ENCODE measurements at regions not wholly inside any gene's neighbourhood (a gene's known extent, or its start where the extent isn't known, plus 50 kb on each side); places are given as distances from the start of the nearest gene placed in this dataset.
"Not testable (repeated sequence)": the region's sequence is repeated elsewhere in the genome, so short reads cannot be mapped to it uniquely, and the experiment has no call there.

- no peak for DNase-seq
Measured at GRCh38 chr9:90176901-90177300, 465.7 kb downstream of the DIRAS2 start.

- no peak for DNase-seq
Measured at GRCh38 chr9:90180381-90180780, 462.2 kb downstream of the DIRAS2 start.

DNA sequence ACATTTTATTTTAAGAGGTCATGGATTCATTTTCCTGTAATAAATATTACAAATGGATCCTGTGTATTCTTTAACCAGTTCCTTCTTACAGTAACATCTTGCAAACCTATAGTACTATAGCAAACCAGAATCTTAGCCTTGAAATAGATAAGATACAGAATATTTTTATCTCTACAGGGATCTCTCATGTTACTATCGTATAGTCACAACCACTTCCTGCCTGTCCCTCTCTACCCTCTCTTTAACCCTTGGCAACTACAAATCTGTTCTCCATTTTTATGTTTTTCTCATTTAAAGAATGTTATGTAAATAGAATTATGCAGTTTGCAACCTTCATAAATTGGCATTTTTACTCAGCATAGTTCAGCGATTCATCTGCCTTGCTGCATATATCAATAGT, 454.0 kb downstream of the DIRAS2 start:
- no peak for DNase-seq

GRCh38 chr9:90189306-90189705, 453.3 kb downstream of the DIRAS2 start:
- no peak for DNase-seq

- DNase-seq, result not testable (repeated sequence)
Measured at GRCh38 chr9:90192465-90192864, 450.2 kb downstream of the DIRAS2 start.

- DNase-seq, result no peak
Measured at GRCh38 chr9:90198956-90199355, 443.7 kb downstream of the DIRAS2 start.

DNA sequence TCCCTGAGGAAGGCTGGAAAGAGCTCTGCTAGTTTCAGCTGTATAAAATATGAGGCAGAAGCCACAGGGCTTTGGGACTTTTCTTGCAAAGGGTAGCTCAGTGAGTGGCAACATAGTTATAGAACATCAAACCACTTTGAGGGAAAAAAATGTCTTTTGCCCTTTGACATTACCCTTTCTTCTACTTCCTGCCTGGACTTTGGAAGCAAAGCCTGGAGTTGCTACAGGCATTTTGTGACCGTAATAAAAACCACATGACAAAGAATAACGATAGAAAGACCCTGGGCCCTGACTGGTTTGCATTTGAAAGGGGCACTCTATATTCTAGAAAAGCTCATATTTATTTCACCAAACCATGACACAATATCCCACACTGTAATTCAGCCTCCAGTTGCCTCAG, 440.9 kb downstream of the DIRAS2 start:
- DNase-seq, result no peak

DNA sequence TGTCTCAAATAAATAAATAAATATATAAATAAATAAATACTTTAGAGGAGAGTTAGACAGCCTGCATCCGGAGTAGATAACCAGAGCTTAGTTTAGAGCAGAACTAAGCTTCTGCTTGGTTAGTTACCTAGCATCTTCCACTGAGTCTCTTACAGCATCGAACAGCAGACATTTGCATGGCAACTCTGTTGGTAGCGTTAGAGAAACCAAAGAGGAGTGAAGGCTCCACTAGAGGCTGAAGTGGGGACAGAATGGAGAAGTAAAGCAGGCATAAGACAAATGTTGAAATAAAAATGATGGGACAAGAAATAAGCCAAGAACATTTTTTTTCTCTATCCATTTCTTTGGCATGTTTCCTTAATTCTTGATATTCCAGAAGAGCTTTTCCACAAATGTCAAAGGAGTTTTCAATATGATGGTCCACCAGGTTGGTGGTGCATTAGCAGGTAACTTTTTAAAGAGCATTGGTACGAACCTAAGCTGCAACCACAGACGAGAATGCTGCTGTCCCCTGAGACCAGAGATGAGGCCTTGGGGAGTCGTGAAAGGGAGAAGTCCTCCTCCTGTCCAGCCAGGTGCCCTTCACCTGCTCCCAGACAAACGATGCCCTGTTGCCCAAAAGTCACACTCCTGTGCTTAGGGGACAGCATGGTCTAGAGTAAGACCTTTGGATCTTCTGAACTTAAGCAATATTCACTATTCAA, 438.3 kb downstream of the DIRAS2 start:
- DNase-seq, result no peak

DNA sequence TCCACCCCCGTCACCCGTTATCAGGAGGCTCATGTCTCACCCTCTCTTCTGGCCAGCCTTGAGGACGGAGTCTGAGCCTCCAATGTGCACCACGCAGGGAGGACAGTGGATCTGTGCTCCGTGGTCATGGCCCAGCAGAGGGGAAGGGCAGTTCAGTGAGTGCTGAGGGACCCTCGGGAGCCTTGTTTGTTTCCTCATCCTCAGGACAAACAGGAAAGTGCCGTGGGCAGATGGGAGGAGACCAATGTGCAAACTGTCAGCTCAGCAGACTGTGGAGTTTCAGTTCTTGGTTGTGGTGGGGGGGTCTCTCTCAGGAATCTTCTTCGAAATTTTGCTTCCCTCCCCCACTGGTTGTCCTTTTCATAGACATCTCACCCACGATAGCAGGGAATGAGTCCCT, 429.6 kb downstream of the DIRAS2 start:
- not testable (repeated sequence) for DNase-seq

GRCh38 chr9:90219548-90220118, 423.0 kb downstream of the DIRAS2 start:
- no peak for DNase-seq

DNA sequence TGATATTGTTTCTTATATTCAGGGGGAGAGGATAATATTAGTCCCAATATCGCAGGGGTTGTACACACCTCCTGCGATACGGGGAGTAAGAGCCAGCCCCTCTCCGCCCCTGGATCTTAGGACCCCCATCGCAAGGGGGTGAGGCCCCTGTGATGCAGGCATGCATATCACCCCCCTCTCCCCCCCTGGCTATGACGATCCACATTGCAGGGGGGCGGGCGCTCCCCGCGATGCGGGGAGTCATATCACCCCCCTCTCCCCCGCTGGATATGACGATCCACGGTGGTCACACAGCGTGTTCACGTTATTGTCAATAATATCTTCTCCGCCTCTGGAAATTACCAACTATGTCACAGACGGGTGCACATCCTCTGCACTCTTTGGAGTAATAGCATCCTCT, 420.7 kb downstream of the DIRAS2 start:
- DNase-seq, result not testable (repeated sequence)

DNA sequence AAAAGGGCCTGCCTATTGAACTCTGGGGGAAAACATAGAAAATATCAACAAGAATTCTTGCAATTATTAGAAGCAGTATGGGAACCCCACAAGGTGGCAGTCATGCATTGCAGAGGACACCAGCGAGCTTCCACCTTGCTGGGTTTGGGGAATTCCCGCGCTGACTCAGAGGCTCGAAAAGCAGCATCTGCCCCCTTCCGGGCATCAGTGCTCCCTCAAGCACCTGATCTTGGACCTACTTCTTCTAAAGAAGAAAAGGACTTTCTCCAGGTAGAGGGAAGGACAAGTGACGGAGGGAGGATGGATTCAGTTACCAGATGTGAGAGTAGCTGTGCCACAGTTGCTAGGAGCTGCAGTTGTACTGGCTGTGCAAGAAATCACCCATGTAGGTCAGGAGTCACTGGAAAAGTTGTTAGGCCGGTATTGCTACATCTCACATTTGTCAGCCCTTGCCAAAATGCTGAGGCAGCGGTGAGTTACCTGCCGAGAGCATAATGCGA, 415.7 kb downstream of the DIRAS2 start:
- DNase-seq, result peak; percentile 1

DNA sequence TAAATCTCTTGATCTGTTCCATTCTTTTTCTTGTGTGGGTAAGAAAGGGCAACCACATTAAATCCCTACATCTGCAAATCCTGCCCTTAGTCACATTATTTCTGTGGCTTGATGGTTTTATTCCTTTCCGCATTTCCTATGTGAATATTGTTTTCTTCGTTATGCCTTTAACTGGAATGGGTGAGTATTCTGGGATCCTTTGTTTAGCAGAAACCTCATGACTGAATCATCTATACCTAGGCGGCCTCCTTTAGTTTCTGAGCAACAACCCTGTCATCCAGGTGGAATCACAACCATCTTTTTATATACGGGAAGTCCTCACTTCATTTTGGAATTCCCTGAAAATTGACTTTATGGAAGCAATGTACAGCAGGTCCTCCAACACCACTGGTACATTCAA, 409.5 kb downstream of the DIRAS2 start:
- DNase-seq, result not testable (repeated sequence)

- DNase-seq, result no peak
Measured at GRCh38 chr9:90240541-90240940, 402.1 kb downstream of the DIRAS2 start.

DNA sequence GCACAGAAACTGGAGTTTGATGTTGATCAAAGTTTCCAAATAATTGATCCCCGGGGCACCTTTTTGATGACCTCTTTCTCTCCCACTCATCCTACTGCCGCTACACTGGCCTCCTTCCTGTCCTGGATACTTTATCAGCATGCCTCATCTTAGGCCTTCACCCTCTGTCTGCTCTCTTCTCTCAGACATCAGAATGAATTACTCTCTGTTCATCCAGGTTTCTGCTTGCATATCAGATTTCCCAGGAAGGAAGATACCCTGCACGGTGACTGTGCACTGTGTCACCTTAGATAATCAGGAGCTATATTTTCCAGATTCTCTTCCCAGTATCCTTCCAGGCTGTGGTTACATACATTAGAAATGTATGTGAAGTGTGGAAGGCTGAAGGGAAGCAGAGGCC, 397.0 kb downstream of the DIRAS2 start:
- DNase-seq, result no peak

DNA sequence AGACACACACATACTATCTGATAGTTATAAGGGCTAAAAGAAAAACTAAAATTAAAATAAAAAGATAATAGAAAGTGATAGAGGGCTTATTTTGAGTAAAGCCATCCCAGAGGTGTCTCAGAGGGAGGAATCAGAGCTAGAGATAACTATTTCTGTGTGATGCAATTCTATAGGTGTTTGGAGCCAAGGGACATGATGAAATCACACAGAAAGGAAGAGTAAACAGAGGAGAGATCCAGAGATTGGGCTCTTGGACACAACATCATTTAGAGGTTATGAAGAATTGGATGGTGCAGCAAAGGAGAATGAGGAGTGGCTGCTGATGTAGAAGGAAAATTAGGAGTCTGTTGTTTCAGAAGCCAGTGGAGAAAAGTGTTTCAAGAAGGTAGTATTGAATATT, 393.5 kb downstream of the DIRAS2 start:
- DNase-seq, result no peak

GRCh38 chr9:90251316-90251715, 391.3 kb downstream of the DIRAS2 start:
- DNase-seq, result no peak

DNA sequence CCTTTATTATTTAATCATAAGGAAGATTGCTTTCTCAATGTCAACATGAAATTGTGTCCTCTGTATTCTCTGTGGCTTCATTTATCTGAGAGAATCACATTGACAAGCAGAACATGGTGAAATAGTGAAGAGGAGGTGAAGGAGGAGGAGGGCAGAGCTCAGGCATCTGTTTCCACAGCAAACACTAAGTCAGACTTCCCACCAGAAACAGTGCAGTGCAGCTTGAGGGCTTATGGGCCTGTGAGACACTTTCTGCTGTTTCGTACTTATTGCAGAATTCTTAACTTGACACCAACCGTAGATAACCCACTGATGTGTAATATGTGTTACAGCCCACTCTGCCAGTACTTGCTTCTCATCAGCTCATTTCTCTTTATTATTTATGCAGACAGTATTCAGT, 386.3 kb downstream of the DIRAS2 start:
- no peak for DNase-seq

DNA sequence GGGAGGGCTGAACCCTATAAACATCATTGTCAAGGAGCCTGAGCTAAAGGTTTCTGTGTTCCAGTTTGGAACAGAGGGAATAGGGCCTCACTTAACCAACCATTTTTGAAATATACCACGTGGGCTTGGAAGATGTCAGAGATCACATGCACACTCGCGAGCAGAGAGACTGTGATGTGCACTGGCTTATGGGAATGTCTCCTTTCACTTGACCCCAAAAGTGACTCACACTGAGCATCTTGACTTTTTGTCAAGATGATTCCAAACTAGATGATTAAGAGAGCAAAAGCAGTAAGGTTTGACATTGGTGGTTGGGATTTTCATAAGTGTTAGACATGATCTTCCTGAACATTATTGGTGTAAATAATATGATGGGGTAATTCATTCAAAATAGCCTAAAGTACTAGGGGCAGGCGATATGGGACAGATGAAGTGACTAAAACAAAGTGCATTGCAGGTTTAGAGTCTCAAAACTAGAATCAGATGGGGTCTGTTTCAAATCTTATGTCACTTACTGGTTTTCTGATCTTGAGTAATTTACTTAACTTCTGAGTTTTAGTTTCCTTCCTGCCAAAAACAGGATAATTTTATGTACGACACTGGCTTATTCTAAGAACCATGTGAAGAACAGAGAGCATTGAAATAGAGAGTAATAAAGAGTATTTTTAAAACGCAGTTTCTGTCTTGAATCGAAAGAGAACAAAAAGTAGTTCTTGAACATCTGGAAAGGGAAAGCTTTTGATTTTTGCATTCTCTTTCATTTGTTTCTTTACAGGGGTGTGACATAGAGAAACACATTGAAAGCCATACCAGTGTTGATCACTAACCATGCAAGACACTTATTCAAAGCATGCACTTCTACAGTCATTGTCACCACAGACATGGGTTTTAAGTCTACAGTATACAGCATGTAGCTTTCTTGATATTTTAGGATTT, 383.0 kb downstream of the DIRAS2 start:
- DNase-seq, result no peak

GRCh38 chr9:90261698-90262097, 380.9 kb downstream of the DIRAS2 start:
- DNase-seq, result no peak

DNA sequence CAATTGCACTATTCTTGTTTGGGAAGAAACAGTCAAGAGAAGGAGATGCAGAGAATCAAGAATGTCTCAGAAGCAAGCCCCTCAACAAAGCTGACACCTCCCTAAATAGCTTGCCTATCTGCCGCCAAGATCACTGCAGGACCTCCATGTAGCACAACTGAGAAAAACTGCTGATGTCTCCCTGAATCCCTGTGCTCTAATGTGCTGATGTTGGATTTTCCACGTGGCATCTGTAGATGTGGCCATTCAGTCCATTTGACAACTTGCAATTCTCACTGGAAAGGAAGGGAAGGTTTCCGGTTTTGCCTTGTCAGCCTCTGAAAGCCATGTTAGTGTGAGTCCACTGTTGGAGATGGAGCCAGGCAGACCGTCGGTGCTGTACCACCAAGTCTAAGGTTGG, 374.0 kb downstream of the DIRAS2 start:
- DNase-seq, result no peak

DNA sequence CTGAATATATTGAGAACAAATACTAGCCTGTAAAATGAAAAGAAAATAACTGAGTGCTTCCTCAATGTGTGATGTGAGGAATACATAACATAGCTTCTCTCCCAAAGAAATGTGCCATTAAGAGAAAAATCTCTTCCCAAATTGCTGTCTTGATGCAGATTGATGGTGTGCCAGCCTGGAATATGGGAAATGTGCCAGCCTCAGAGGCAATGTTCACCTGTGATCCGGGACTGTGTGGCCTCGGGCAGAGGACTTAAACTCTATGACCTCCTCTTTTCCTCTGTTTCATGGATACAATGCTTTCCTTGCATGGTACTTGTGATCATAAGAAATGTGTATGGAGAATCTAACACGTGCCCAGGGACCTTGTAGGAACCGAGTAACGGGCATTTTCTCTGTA, 370.9 kb downstream of the DIRAS2 start:
- no peak for DNase-seq

DNA sequence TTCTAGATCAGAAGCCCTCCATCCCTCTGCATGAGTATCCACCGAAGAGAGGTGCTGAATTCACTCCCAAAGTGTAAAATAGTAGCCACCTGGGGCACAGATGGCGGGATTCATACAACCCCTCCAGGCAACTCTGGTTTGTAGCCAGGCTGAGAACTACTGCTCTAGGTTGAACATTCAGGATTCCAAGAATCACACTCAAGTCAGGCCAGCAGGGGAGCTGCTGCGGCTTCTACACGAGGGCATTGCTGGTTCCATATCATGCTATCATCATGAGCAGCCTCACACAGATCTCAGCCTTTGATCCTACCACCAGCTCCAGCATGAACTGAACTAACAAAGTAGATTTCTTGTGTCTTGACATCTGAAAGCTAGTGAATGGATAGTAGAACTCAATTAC, 367.9 kb downstream of the DIRAS2 start:
- no peak for DNase-seq

DNA sequence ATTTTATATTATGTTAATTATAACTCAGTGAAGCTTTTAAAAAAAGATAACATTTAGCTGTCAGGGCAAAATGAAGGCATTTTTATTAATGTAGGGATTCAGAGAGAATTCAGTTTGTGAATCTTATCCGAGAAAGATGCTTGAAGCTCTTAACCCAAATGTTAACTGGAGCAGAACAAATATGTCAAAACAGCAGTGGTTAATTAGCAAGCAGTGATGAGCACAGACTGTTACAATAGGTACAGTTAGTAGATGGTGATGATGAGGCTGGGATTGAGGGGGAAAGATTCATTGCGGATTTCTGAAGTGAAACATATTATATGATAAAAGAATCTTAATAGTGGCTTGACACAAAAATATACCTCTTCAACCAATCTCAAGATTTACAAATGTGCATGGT, 356.7 kb downstream of the DIRAS2 start:
- DNase-seq, result no peak
